Activated T-helper 2 cell treated with anti-CD3 and anti-CD28 coated beads, Interferon-gamma antibody, Interleukin-2, Interleukin-4, amounts not matched to agents 10 μg/mL and 5 μg/mL and 100 μg/mL, durations not matched to agents 14 hours and 24 hours and 36 hours (primary cell): ENCODE measurements at regions not wholly inside any gene's neighbourhood (a gene's known extent, or its start where the extent isn't known, plus 50 kb on each side); places are given as distances from the start of the nearest gene placed in this dataset.
"Not testable (repeated sequence)": the region's sequence is repeated elsewhere in the genome, so short reads cannot be mapped to it uniquely, and the experiment has no call there.

ENCODE experiments used
- DNase-seq: peaks from one replicate; pipeline ENCODE4 v3.0.0; 2021; ENCODE audit warnings: low spot score
- H3K27ac Mint-ChIP-seq: one replicate; pipeline ENCODE4 v1.8.0; 2021; ENCODE audit warnings: mixed read lengths
- H3K27me3 Mint-ChIP-seq: one replicate; pipeline ENCODE4 v1.8.0; 2021; ENCODE audit warnings: low read depth, mixed read lengths
- H3K36me3 Mint-ChIP-seq: one replicate; pipeline ENCODE4 v1.8.0; 2021; ENCODE audit warnings: low read depth, mixed read lengths
- H3K4me1 Mint-ChIP-seq: one replicate; pipeline ENCODE4 v1.8.0; 2021; ENCODE audit warnings: low read depth, mixed read lengths
- H3K4me3 Mint-ChIP-seq: one replicate; pipeline ENCODE4 v1.8.0; 2021; ENCODE audit warnings: low read depth, mild to moderate bottlenecking, moderate library complexity, mixed read lengths
- H3K9me3 Mint-ChIP-seq: one replicate; pipeline ENCODE4 v1.8.0; 2021; ENCODE audit warnings: mixed read lengths
- intact Hi-C: fragments of 100-400 bp; cut with micrococcal nuclease; formaldehyde crosslinking; loops from one replicate; pipeline ENCODE4 v1.15.1; 2023

- DNase-seq, H3K36me3 Mint-ChIP-seq, H3K27me3 Mint-ChIP-seq, H3K27ac Mint-ChIP-seq, H3K4me3 Mint-ChIP-seq, H3K4me1 Mint-ChIP-seq, intact Hi-C loops: not testable (repeated sequence)
- peaks cover 17% of the 10 kb centered on the region for H3K9me3 Mint-ChIP-seq
Measured at GRCh38 chr20:30418378-30418777, 839.1 kb upstream of the DEFB115 start.

- Mint-ChIP-seq H3K4me1 (no peaks in the 10 kb centered on the region), H3K36me3 (no peaks in the 10 kb centered on the region), H3K27ac (no peak overlapping the region), H3K27me3 (no peaks in the 10 kb centered on the region), H3K9me3 (peaks cover 20% of the 10 kb centered on the region), H3K4me3 (no peak overlapping the region)
- intact Hi-C loops, result no loop called here
- no peak for DNase-seq
Measured at GRCh38 chr20:30419466-30419865, 838.0 kb upstream of the DEFB115 start.

GRCh38 chr20:30419871-30420420 is 837.5 kb upstream of the DEFB115 start:
- H3K27me3 Mint-ChIP-seq, H3K4me1 Mint-ChIP-seq, intact Hi-C loops, DNase-seq, H3K4me3 Mint-ChIP-seq, H3K27ac Mint-ChIP-seq, H3K36me3 Mint-ChIP-seq: not testable (repeated sequence)
- peaks cover 22% of the 10 kb centered on the region for H3K9me3 Mint-ChIP-seq
